ENCODE measurements at regions not wholly inside any gene's neighbourhood (a gene's known extent, or its start where the extent isn't known, plus 50 kb on each side); places are given as distances from the start of the nearest gene placed in this dataset.

DNA sequence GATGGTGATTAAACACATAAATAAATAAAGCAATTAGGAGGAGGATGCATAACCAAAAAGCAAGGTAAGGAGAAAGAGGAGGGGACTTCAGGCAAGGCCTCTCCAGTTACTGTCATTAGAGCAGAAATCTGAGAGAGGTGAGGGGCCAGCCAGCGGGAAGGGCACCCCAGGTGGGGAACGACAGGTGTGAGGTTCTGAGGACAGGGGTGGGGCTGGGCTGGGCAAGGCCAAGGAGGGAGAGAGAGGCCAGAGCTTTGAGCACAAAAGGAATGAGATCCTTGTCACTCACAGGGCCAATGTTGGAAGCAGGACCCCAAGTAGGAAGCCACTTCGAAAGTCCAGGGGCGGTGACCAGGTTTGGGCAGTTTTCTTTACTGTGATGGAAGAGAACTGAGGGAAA is 182.2 kb upstream of the RAB4A start:
- peaks cover 0 to under 1% (median 0%) of the 10 kb centered on the region in 3 donors for H3K9me3 ChIP-seq
- WGBS, 2 donors (ENCODE audit: low coverage in 1 of 2), result 80 to 89% methylated on average over 1 to 3 of the region's 4 CpGs
- no peaks in the 10 kb centered on the region for H3K36me3 ChIP-seq
- peaks cover 5 to 47% (median 20%) of the 10 kb centered on the region in 3 donors for H3K4me1 ChIP-seq
- ATAC-seq, result no peak
- no peaks in the 10 kb centered on the region for H3K27me3 ChIP-seq
- no peak for TF ChIP-seq POLR2A (IDR thresholded peaks at IDR 0.05)
- TF ChIP-seq EP300 (IDR thresholded peaks at IDR 0.05), result no peak
- H3K27ac ChIP-seq, result no peak overlapping the region
- H3K4me3 ChIP-seq, result no peak overlapping the region

DNA sequence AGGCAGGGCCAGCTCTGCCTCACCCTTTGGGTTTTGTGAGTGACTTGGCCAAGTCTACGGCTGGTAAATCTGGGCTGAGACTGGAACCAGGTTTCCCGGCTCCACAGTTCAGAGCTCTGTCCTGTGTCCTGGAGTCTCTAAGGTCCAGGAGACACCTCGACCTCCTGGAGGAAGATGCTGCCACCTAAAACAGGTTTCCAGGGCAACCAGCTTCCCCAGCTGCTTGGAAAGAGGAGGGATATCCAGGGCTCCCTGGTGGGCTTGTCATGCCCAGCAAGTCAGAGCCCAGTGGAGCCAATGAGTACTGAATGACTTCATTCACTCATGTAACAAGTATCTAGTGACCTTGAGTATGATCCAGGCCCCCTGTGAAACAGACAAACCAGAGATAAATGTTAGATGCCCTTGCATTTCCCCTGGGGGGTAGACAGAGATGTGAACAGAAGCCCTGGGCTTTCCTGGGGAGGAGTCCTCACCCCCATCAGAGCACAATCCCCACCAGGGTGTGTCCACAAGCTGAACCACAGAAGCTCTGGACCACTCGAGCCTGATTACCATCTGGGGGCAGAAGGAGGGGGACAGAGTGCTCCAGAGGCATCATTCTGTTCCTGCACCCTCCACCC is 181.2 kb upstream of the RAB4A start:
- no peak for ATAC-seq
- 33 to 71% methylated on average over 1 of the region's 4 CpGs for WGBS, 2 donors (ENCODE audit: low coverage in 1 of 2)
- H3K9me3 ChIP-seq, result no peaks in the 10 kb centered on the region
- H3K27me3 ChIP-seq, result no peaks in the 10 kb centered on the region
- no peaks in the 10 kb centered on the region for H3K36me3 ChIP-seq
- H3K4me1 ChIP-seq, result peaks cover 5 to 55% (median 20%) of the 10 kb centered on the region in 3 donors
- no peak overlapping the region for H3K4me3 ChIP-seq
- no peak for TF ChIP-seq POLR2A (IDR thresholded peaks at IDR 0.05)
- TF ChIP-seq, protein P1, sequence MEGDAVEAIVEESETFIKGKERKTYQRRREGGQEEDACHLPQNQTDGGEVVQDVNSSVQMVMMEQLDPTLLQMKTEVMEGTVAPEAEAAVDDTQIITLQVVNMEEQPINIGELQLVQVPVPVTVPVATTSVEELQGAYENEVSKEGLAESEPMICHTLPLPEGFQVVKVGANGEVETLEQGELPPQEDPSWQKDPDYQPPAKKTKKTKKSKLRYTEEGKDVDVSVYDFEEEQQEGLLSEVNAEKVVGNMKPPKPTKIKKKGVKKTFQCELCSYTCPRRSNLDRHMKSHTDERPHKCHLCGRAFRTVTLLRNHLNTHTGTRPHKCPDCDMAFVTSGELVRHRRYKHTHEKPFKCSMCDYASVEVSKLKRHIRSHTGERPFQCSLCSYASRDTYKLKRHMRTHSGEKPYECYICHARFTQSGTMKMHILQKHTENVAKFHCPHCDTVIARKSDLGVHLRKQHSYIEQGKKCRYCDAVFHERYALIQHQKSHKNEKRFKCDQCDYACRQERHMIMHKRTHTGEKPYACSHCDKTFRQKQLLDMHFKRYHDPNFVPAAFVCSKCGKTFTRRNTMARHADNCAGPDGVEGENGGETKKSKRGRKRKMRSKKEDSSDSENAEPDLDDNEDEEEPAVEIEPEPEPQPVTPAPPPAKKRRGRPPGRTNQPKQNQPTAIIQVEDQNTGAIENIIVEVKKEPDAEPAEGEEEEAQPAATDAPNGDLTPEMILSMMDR (IDR thresholded peaks at IDR 0.05), result no peak
- no peak for TF ChIP-seq EP300 (IDR thresholded peaks at IDR 0.05)
- TF ChIP-seq POLR2AphosphoS5 (IDR thresholded peaks at IDR 0.05), result no peak
- H3K27ac ChIP-seq, result no peak overlapping the region

DNA sequence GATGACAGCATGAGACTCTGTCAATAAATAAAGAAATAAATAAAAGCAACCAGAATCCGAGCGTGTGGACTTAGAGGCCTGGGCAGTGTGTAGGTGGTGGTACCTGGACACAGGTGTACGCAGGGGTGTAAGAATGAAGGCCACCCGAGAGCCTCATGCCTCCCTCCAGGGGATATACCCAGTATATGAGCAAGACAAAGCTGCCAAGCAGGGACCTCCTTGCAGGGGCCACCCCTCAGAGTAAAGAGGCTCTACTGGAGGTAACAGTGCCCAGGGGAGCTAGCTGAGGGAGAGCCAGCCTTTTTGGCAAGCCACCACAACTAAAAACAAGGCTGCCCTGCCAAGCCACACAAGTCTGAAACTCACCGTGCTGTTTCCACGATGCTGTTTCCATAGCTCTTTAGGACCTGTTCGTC is 179.2 kb upstream of the RAB4A start:
- H3K27ac ChIP-seq, result peak overlapping the region in 2 of 4 donors; percentile 22 to 62
- 71 to 86% methylated on average over 5 to 7 of the region's 7 CpGs for WGBS, 2 donors (ENCODE audit: low coverage in 1 of 2)
- ATAC-seq, result no peak
- H3K4me1 ChIP-seq, result peaks cover 0 to 40% (median 9%) of the 10 kb centered on the region in 3 donors
- no peaks in the 10 kb centered on the region for H3K9me3 ChIP-seq
- TF ChIP-seq POLR2A (IDR thresholded peaks at IDR 0.05) (no peak), POLR2AphosphoS5 (IDR thresholded peaks at IDR 0.05) (no peak), EP300 (IDR thresholded peaks at IDR 0.05) (no peak)
- TF ChIP-seq, protein P1 (IDR thresholded peaks at IDR 0.05), result no peak
- H3K4me3 ChIP-seq, result no peak overlapping the region
- no peaks in the 10 kb centered on the region for H3K27me3 ChIP-seq
- no peaks in the 10 kb centered on the region for H3K36me3 ChIP-seq

DNA sequence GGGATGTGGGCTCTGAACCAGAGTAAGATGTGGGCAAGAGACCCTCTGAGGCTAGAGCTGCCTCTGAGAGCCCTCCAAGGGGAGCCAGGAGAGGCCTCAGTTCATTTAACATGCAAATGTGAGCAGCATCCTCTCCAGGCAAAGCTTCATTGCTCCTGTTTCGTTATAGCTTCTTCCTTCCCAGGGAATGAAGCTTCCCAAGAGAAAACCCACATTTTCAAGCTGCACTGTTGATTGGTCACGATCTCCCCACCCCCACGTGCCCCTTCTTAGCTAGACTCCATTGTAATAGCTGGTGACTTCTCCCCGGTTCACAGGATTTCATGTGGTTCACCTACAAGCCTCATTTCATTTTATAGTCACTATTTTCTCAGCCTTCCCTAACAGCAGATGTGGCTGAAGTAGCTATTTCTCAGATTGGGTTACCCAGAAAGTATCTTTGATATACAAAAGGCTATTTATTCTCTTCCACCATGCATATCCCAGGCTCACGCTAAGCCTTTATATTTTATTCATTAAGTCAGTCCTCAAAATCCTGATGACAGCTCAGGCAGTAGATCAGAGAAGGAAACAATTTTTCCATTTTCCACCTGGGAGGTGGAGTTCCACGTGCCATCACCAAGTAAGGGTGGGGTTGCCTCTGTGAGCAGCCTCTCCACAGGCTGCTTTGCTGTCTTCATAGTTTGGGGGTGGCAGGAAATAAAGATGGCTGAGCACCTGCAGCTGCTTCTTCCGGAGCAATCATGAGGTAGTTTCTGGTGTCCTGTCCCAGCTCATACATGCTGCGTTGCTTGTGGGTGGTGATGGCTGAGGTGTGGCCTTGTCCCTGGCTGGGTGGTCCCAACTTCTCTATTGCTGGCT is 178.3 kb upstream of the RAB4A start:
- no peak overlapping the region for H3K4me3 ChIP-seq
- H3K9me3 ChIP-seq, result no peaks in the 10 kb centered on the region
- H3K36me3 ChIP-seq, result no peaks in the 10 kb centered on the region
- ATAC-seq, result no peak
- peaks cover 0 to 31% (median 4%) of the 10 kb centered on the region in 3 donors for H3K4me1 ChIP-seq
- WGBS, 2 donors (ENCODE audit: low coverage in 1 of 2), result 61 to 82% methylated on average over 5 to 8 of the region's 8 CpGs
- no peaks in the 10 kb centered on the region for H3K27me3 ChIP-seq
- H3K27ac ChIP-seq, result peak overlapping the region in 1 of 4 donors; percentile 62
- TF ChIP-seq POLR2AphosphoS5 (IDR thresholded peaks at IDR 0.05), result no peak
- TF ChIP-seq, protein P1 (IDR thresholded peaks at IDR 0.05), result no peak

DNA sequence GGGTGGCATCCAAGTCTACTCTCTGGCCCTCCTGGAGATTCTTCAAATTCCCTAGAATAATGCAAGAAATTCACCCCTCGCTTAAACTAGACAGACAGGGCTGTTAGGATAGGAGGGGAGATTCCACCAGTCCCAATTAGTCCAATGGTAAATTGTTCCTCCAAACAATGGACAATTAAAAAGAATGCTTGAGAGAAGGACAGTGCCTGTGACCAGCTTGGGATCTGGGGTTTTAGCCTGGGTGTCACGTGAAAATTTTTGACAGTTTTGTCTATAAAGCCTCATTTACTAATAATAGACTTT is 177.7 kb upstream of the RAB4A start:
- H3K4me1 ChIP-seq, result peaks cover 0 to 26% (median 0%) of the 10 kb centered on the region in 3 donors
- no peak overlapping the region for H3K27ac ChIP-seq
- H3K27me3 ChIP-seq, result no peaks in the 10 kb centered on the region
- TF ChIP-seq POLR2AphosphoS5 (IDR thresholded peaks at IDR 0.05) (no peak), EP300 (IDR thresholded peaks at IDR 0.05) (no peak), POLR2A (IDR thresholded peaks at IDR 0.05) (no peak)
- TF ChIP-seq, protein P1 (IDR thresholded peaks at IDR 0.05), result no peak
- ATAC-seq, result no peak
- 85 to 88% methylated on average over 1 to 2 of the region's 2 CpGs for WGBS, 2 donors (ENCODE audit: low coverage in 1 of 2)
- no peak overlapping the region for H3K4me3 ChIP-seq
- no peaks in the 10 kb centered on the region for H3K36me3 ChIP-seq
- H3K9me3 ChIP-seq, result no peaks in the 10 kb centered on the region
